Thyroid gland (tissue), 4 donors: ENCODE measurements at regions not wholly inside any gene's neighbourhood (a gene's known extent, or its start where the extent isn't known, plus 50 kb on each side); places are given as distances from the start of the nearest gene placed in this dataset.

Experiments used
- CTCF ChIP-seq, 6 experiments: fragments of 200-600 bp in 3 of 6; fragments of 450-650 bp in 3 of 6; sonication (generic) in 3 of 6; IDR thresholded peaks; one replicate each; pipeline ENCODE4 v1.5.1; 2016 to 2019; ENCODE audit warnings: antibody characterized with exemption in 6 of 6, mild to moderate bottlenecking in 2 of 6, inconsistent platforms in 1 of 6, moderate library complexity in 1 of 6
- POLR2A ChIP-seq, 2 donors: fragments of 450-650 bp; IDR thresholded peaks; one replicate each; pipeline ENCODE4 v1.6.1; 2017; ENCODE audit warnings: antibody characterized with exemption in 2 of 2, mild to moderate bottlenecking in 2 of 2, moderate library complexity in 1 of 2

- no peak for TF ChIP-seq CTCF (IDR thresholded peaks at IDR 0.05)
- TF ChIP-seq POLR2A (IDR thresholded peaks at IDR 0.05), result no peak
Observed at GRCh38 chr3:25344670-25345069, 83.4 kb upstream of the RARB start.
